Osteoblast (primary cell): ENCODE measurements at regions not wholly inside any gene's neighbourhood (a gene's known extent, or its start where the extent isn't known, plus 50 kb on each side); places are given as distances from the start of the nearest gene placed in this dataset.

Experiments
- DNase-seq: peaks from one replicate; pipeline ENCODE4 v3.0.0; 2011; ENCODE audit warnings: low spot score, mixed read lengths; ENCODE audit not compliant: insufficient read length; ENCODE audit errors: missing footprints
- H2AFZ ChIP-seq: 2 replicates; pipeline ENCODE4 v1.6.0; 2011; ENCODE audit warnings: mild to moderate bottlenecking, low read length
- H3K27ac ChIP-seq: 2 replicates; pipeline ENCODE4 v1.5.1; 2011; ENCODE audit warnings: mild to moderate bottlenecking, low read depth, low read length, moderate library complexity
- H3K27me3 ChIP-seq: 2 replicates; pipeline ENCODE4 v1.6.0; 2012; ENCODE audit warnings: mild to moderate bottlenecking, control low read depth, inconsistent platforms, low read length, moderate library complexity; ENCODE audit not compliant: insufficient read depth
- H3K36me3 ChIP-seq: 2 replicates; pipeline ENCODE4 v1.5.1; 2011; ENCODE audit warnings: mild to moderate bottlenecking, low read length, control low read depth, moderate library complexity; ENCODE audit not compliant: insufficient read depth
- H3K4me1 ChIP-seq: 2 replicates; pipeline ENCODE4 v1.5.1; 2011; ENCODE audit warnings: mild to moderate bottlenecking, low read length, control low read depth, moderate library complexity; ENCODE audit not compliant: insufficient read depth
- H3K4me2 ChIP-seq: 2 replicates; pipeline ENCODE4 v1.6.0; 2011; ENCODE audit warnings: mild to moderate bottlenecking, low read length; ENCODE audit not compliant: insufficient read depth
- H3K4me3 ChIP-seq: fragments of 200-600 bp; sonication (generic); 3 replicates; pipeline ENCODE4 v1.5.1; 2012; ENCODE audit warnings: mild to moderate bottlenecking, low read length, inconsistent platforms; ENCODE audit not compliant: insufficient read depth
- H3K79me2 ChIP-seq: 2 replicates; pipeline ENCODE4 v1.6.0; 2012; ENCODE audit warnings: mild to moderate bottlenecking, low read length, control low read depth, inconsistent platforms; ENCODE audit not compliant: insufficient read depth
- H3K9me3 ChIP-seq: 2 replicates; pipeline ENCODE4 v1.5.1; 2011; ENCODE audit warnings: low read depth, low read length, control low read depth
- H4K20me1 ChIP-seq: 2 replicates; pipeline ENCODE4 v1.6.0; 2012; ENCODE audit warnings: mild to moderate bottlenecking, low read length, control low read depth; ENCODE audit not compliant: insufficient read depth
- CTCF ChIP-seq: IDR thresholded peaks from 2 replicates; pipeline ENCODE4 v1.5.1; 2011; ENCODE audit warnings: mild to moderate bottlenecking, low read depth, low read length, moderate library complexity; ENCODE audit errors: extremely low read depth

- no peaks in the 10 kb centered on the region for H3K36me3 ChIP-seq
- TF ChIP-seq CTCF: no peak
- H3K4me3 ChIP-seq: no peak overlapping the region
- H3K4me1 ChIP-seq: peaks cover 27% of the 10 kb centered on the region
- no peaks in the 10 kb centered on the region for H3K27me3 ChIP-seq
- peak; percentile 85 for DNase-seq
- H3K4me2 ChIP-seq: peak overlapping the region; percentile 18
- H2AFZ ChIP-seq: no peak overlapping the region
- H3K79me2 ChIP-seq: no peaks in the 10 kb centered on the region
- H3K9me3 ChIP-seq: no peaks in the 10 kb centered on the region
- H3K27ac ChIP-seq: peak overlapping the region; percentile 38
- no peaks in the 10 kb centered on the region for H4K20me1 ChIP-seq
These were observed 78.4 kb downstream of the CYP26A1 start for GRCh38 chr10:93152136-93152535.

GRCh38 chr10:93154531-93154930 is 80.8 kb downstream of the CYP26A1 start:
- H3K27ac ChIP-seq: no peak overlapping the region
- no peak for TF ChIP-seq CTCF
- H3K27me3 ChIP-seq: no peaks in the 10 kb centered on the region
- peaks cover 27% of the 10 kb centered on the region for H3K4me1 ChIP-seq
- H4K20me1 ChIP-seq: no peaks in the 10 kb centered on the region
- no peaks in the 10 kb centered on the region for H3K79me2 ChIP-seq
- no peak overlapping the region for H3K4me2 ChIP-seq
- H2AFZ ChIP-seq: no peak overlapping the region
- H3K9me3 ChIP-seq: peaks cover 2% of the 10 kb centered on the region
- DNase-seq: no peak
- H3K4me3 ChIP-seq: no peak overlapping the region
- H3K36me3 ChIP-seq: no peaks in the 10 kb centered on the region

- peak overlapping the region; percentile 75 for H3K27ac ChIP-seq
- H2AFZ ChIP-seq: peak overlapping the region; percentile 80
- DNase-seq: no peak
- H3K79me2 ChIP-seq: no peaks in the 10 kb centered on the region
- no peak for TF ChIP-seq CTCF
- peaks cover 2% of the 10 kb centered on the region for H3K9me3 ChIP-seq
- H4K20me1 ChIP-seq: no peaks in the 10 kb centered on the region
- H3K27me3 ChIP-seq: no peaks in the 10 kb centered on the region
- no peaks in the 10 kb centered on the region for H3K36me3 ChIP-seq
- no peak overlapping the region for H3K4me2 ChIP-seq
- no peak overlapping the region for H3K4me3 ChIP-seq
- peaks cover 12% of the 10 kb centered on the region for H3K4me1 ChIP-seq
These were observed 86.4 kb downstream of the CYP26A1 start for GRCh38 chr10:93160140-93160539.

GRCh38 chr10:93160829-93161228 is 87.1 kb downstream of the CYP26A1 start:
- no peaks in the 10 kb centered on the region for H3K79me2 ChIP-seq
- H3K36me3 ChIP-seq: no peaks in the 10 kb centered on the region
- H4K20me1 ChIP-seq: no peaks in the 10 kb centered on the region
- no peak for TF ChIP-seq CTCF
- peaks cover 2% of the 10 kb centered on the region for H3K9me3 ChIP-seq
- peak; percentile 90 for DNase-seq
- H3K4me2 ChIP-seq: peak overlapping the region; percentile 22
- H3K27ac ChIP-seq: peak overlapping the region; percentile 75
- peak overlapping the region; percentile 80 for H2AFZ ChIP-seq
- no peaks in the 10 kb centered on the region for H3K27me3 ChIP-seq
- peaks cover 15% of the 10 kb centered on the region for H3K4me1 ChIP-seq
- H3K4me3 ChIP-seq: no peak overlapping the region
